H9 (cell line): ENCODE measurements at regions not wholly inside any gene's neighbourhood (a gene's known extent, or its start where the extent isn't known, plus 50 kb on each side); places are given as distances from the start of the nearest gene placed in this dataset.

Experiments
- DNase-seq: peaks from one replicate; pipeline ENCODE4 v3.0.0-alpha.2; 2017
- H2AFZ ChIP-seq: one replicate; pipeline ENCODE4 v1.6.1; 2013; ENCODE audit warnings: mild to moderate bottlenecking, low read length, control low read depth, moderate library complexity
- H2AK5ac ChIP-seq: 2 replicates; pipeline ENCODE4 v1.6.1; 2013; ENCODE audit warnings: low read length, control low read depth, mixed read lengths; ENCODE audit not compliant: insufficient read length
- H2BK120ac ChIP-seq: one replicate; pipeline ENCODE4 v1.6.1; 2013; ENCODE audit warnings: low read depth, mild to moderate bottlenecking, low read length, control low read depth, inconsistent platforms; ENCODE audit not compliant: poor library complexity, severe bottlenecking
- H2BK12ac ChIP-seq: 2 replicates; pipeline ENCODE4 v1.6.1; 2013; ENCODE audit warnings: low read length, control low read depth, mixed read lengths, low read depth; ENCODE audit not compliant: insufficient read length
- H2BK15ac ChIP-seq: 2 replicates; pipeline ENCODE4 v1.6.1; 2013; ENCODE audit warnings: low read depth, low read length, control low read depth
- H2BK20ac ChIP-seq: one replicate; pipeline ENCODE4 v1.6.1; 2013; ENCODE audit warnings: low read depth, mild to moderate bottlenecking, low read length, control low read depth, inconsistent platforms; ENCODE audit not compliant: poor library complexity, severe bottlenecking
- H2BK5ac ChIP-seq: 2 replicates; pipeline ENCODE4 v1.6.1; 2013; ENCODE audit warnings: low read length, control low read depth, mixed read lengths; ENCODE audit not compliant: insufficient read length
- H3K14ac ChIP-seq: 2 replicates; pipeline ENCODE4 v1.6.1; 2013; ENCODE audit warnings: low read length, control low read depth; ENCODE audit not compliant: insufficient read depth
- H3K18ac ChIP-seq: 2 replicates; pipeline ENCODE4 v1.6.1; 2013; ENCODE audit warnings: low read depth, mild to moderate bottlenecking, mixed read lengths, low read length, control low read depth; ENCODE audit not compliant: insufficient read length
- H3K23ac ChIP-seq: 2 replicates; pipeline ENCODE4 v1.6.1; 2013; ENCODE audit warnings: low read length, control low read depth, mixed read lengths, low read depth; ENCODE audit not compliant: insufficient read length
- H3K23me2 ChIP-seq: 2 replicates; pipeline ENCODE4 v1.6.1; 2013; ENCODE audit warnings: low read depth, mild to moderate bottlenecking, mixed read lengths, low read length, control low read depth; ENCODE audit not compliant: insufficient read length, poor library complexity, severe bottlenecking
- H3K27ac ChIP-seq: 2 replicates; pipeline ENCODE4 v1.5.1; 2013; ENCODE audit warnings: low read length, control low read depth, mixed read lengths, low read depth; ENCODE audit not compliant: insufficient read length
- H3K27me3 ChIP-seq: 2 replicates; pipeline ENCODE4 v1.6.1; 2013; ENCODE audit warnings: low read length, control low read depth, inconsistent platforms; ENCODE audit not compliant: insufficient read depth
- H3K4ac ChIP-seq: 2 replicates; pipeline ENCODE4 v1.6.1; 2013; ENCODE audit warnings: low read depth, mild to moderate bottlenecking, control low read depth, inconsistent platforms, low read length, moderate library complexity
- H3K4me1 ChIP-seq: 2 replicates; pipeline ENCODE4 v1.6.1; 2013; ENCODE audit warnings: low read length, control low read depth, inconsistent platforms; ENCODE audit not compliant: insufficient read depth
- H3K4me2 ChIP-seq: 2 replicates; pipeline ENCODE4 v1.6.1; 2013; ENCODE audit warnings: low read length, control low read depth, mixed read lengths; ENCODE audit not compliant: insufficient read length, insufficient read depth
- H3K56ac ChIP-seq: 2 replicates; pipeline ENCODE4 v1.6.1; 2013; ENCODE audit warnings: low read depth, mild to moderate bottlenecking, mixed read lengths, low read length, control low read depth; ENCODE audit not compliant: insufficient read length
- H3K79me1 ChIP-seq: 2 replicates; pipeline ENCODE4 v1.6.1; 2013; ENCODE audit warnings: low read depth, mild to moderate bottlenecking, moderate library complexity, low read length, control low read depth, inconsistent platforms; ENCODE audit not compliant: insufficient read depth, poor library complexity, severe bottlenecking
- H3K79me2 ChIP-seq: 2 replicates; pipeline ENCODE4 v1.6.1; 2013; ENCODE audit warnings: low read length, control low read depth, inconsistent platforms; ENCODE audit not compliant: insufficient read depth
- H3K9ac ChIP-seq: 2 replicates; pipeline ENCODE4 v1.6.1; 2013; ENCODE audit warnings: low read length, control low read depth, mixed read lengths; ENCODE audit not compliant: insufficient read length; ENCODE audit errors: extremely low read depth
- H3K9me3 ChIP-seq: one replicate; pipeline ENCODE4 v1.6.1; 2013; ENCODE audit warnings: low read depth, low read length, inconsistent platforms; ENCODE audit not compliant: control insufficient read depth
- H3T11ph ChIP-seq: one replicate; pipeline ENCODE4 v1.6.1; 2013; ENCODE audit warnings: mild to moderate bottlenecking, low read length, control low read depth, inconsistent platforms
- H4K20me1 ChIP-seq: one replicate; pipeline ENCODE4 v1.6.1; 2013; ENCODE audit not compliant: control insufficient read depth, insufficient read length, insufficient read depth
- H4K5ac ChIP-seq: 2 replicates; pipeline ENCODE4 v1.6.1; 2013; ENCODE audit warnings: low read depth, mild to moderate bottlenecking, mixed read lengths, low read length, control low read depth; ENCODE audit not compliant: insufficient read length
- H4K8ac ChIP-seq: replicated peaks from 2 replicates; pipeline ENCODE4 v1.6.1; 2013; ENCODE audit warnings: low read length, control low read depth, mixed read lengths, low read depth; ENCODE audit not compliant: insufficient read length
- H4K91ac ChIP-seq: 2 replicates; pipeline ENCODE4 v1.6.1; 2013; ENCODE audit warnings: low read depth, mild to moderate bottlenecking, moderate library complexity, mixed read lengths, low read length, control low read depth; ENCODE audit not compliant: insufficient read length
- H3K27ac Mint-ChIP-seq, 3 experiments: 2 replicates in 2 of 3; 3 replicates in 1 of 3; pipeline ENCODE4 v1.8.0; 2020 to 2021; ENCODE audit warnings: mixed read lengths in 3 of 3, mild to moderate bottlenecking in 1 of 3, moderate library complexity in 1 of 3
- H3K27me3 Mint-ChIP-seq: 2 replicates; pipeline ENCODE4 v1.8.0; 2021; ENCODE audit warnings: low read depth, mild to moderate bottlenecking, moderate library complexity, mixed read lengths
- H3K36me3 Mint-ChIP-seq, 3 experiments: 2 replicates in 2 of 3; 3 replicates in 1 of 3; pipeline ENCODE4 v1.8.0; 2020 to 2021; ENCODE audit warnings: low read depth in 3 of 3, mixed read lengths in 3 of 3; ENCODE audit not compliant: insufficient read depth in 1 of 3
- H3K4me1 Mint-ChIP-seq, 2 experiments: 2 replicates each; pipeline ENCODE4 v1.8.0; 2020; ENCODE audit warnings: mixed read lengths in 2 of 2
- H3K4me3 Mint-ChIP-seq, 2 experiments: 2 replicates in 1 of 2; 3 replicates in 1 of 2; pipeline ENCODE4 v1.8.0; 2020 to 2021; ENCODE audit warnings: mild to moderate bottlenecking in 2 of 2, mixed read lengths in 2 of 2, moderate library complexity in 1 of 2
- H3K9me3 Mint-ChIP-seq, 2 experiments: 2 replicates in 1 of 2; 3 replicates in 1 of 2; pipeline ENCODE4 v1.8.0; 2020; ENCODE audit warnings: mild to moderate bottlenecking in 2 of 2, mixed read lengths in 2 of 2, moderate library complexity in 1 of 2
- WGBS: extraction: QIAGEN DNeasy Blood & Tissue Kit; methylation state at CpG from one replicate; pipeline ENCODE4 v1.1.7; 2013; ENCODE audit warnings: missing lambda C conversion rate, low lambda C conversion rate, mixed read lengths; ENCODE audit not compliant: insufficient read length; ENCODE audit errors: extremely low coverage; 5-methylcytosine and 5-hydroxymethylcytosine counted together
- TF ChIP-seq, protein P1 (sequence below): fragments of 200-600 bp; sonication (generic); conservative IDR thresholded peaks from 3 replicates; pipeline ENCODE4 v1.8.0; 2021; ENCODE audit warnings: antibody characterized with exemption, mild to moderate bottlenecking

- Histone ChIP-seq H3K79me1 (no peaks in the 10 kb centered on the region), H4K20me1 (no peaks in the 10 kb centered on the region), H3K27ac (no peak overlapping the region), H3K56ac (no peak overlapping the region), H3K27me3 (no peaks in the 10 kb centered on the region), H2AFZ (no peak overlapping the region), H4K5ac (no peak overlapping the region), H2BK15ac (no peak overlapping the region), H2BK5ac (no peak overlapping the region), H2BK120ac (no peak overlapping the region), H3T11ph (no peak overlapping the region), H3K9ac (no peak overlapping the region), H2BK20ac (no peak overlapping the region), H3K4me2 (no peak overlapping the region), H3K4ac (no peak overlapping the region), H3K9me3 (no peaks in the 10 kb centered on the region), H3K23me2 (no peaks in the 10 kb centered on the region), H3K23ac (no peak overlapping the region), H4K8ac (no peak overlapping the region), H3K14ac (no peak overlapping the region), H4K91ac (no peak overlapping the region), H2AK5ac (no peak overlapping the region), H2BK12ac (no peak overlapping the region), H3K79me2 (no peaks in the 10 kb centered on the region), H3K4me1 (no peaks in the 10 kb centered on the region), H3K18ac (no peak overlapping the region)
- H3K27ac Mint-ChIP-seq = no peak overlapping the region
- H3K4me3 Mint-ChIP-seq = no peak overlapping the region
- TF ChIP-seq, protein P1, sequence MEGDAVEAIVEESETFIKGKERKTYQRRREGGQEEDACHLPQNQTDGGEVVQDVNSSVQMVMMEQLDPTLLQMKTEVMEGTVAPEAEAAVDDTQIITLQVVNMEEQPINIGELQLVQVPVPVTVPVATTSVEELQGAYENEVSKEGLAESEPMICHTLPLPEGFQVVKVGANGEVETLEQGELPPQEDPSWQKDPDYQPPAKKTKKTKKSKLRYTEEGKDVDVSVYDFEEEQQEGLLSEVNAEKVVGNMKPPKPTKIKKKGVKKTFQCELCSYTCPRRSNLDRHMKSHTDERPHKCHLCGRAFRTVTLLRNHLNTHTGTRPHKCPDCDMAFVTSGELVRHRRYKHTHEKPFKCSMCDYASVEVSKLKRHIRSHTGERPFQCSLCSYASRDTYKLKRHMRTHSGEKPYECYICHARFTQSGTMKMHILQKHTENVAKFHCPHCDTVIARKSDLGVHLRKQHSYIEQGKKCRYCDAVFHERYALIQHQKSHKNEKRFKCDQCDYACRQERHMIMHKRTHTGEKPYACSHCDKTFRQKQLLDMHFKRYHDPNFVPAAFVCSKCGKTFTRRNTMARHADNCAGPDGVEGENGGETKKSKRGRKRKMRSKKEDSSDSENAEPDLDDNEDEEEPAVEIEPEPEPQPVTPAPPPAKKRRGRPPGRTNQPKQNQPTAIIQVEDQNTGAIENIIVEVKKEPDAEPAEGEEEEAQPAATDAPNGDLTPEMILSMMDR = no peak
- H3K4me1 Mint-ChIP-seq = peaks cover 10 to 12% of the 10 kb centered on the region in 2 experiments
- DNase-seq = no peak
- no peaks in the 10 kb centered on the region for H3K36me3 Mint-ChIP-seq
- no peaks in the 10 kb centered on the region for H3K9me3 Mint-ChIP-seq
- WGBS = no CpG with 5 or more reads among the region's 3 CpGs
- H3K27me3 Mint-ChIP-seq = no peaks in the 10 kb centered on the region
Measured at GRCh38 chr7:121744319-121744718, 128.6 kb upstream of the PTPRZ1 start.
